Neural progenitor cell (in vitro differentiated cells): ENCODE measurements at regions not wholly inside any gene's neighbourhood (a gene's known extent, or its start where the extent isn't known, plus 50 kb on each side); places are given as distances from the start of the nearest gene placed in this dataset.

Source experiments
- DNase-seq: peaks from one replicate; pipeline ENCODE4 v3.0.0-alpha.2; 2016; ENCODE audit warnings: low spot score
- H2AFZ ChIP-seq: fragments of 200-600 bp; sonication (generic); replicated peaks from 2 replicates; pipeline ENCODE4 v1.6.1; 2016; ENCODE audit warnings: antibody characterized with exemption
- H3F3A ChIP-seq: fragments of 200-600 bp; sonication (generic); 2 replicates; pipeline ENCODE4 v1.6.1; 2016; ENCODE audit warnings: antibody characterized with exemption, low read depth
- H3K27ac ChIP-seq: fragments of 200-600 bp; sonication (generic); 2 replicates; pipeline ENCODE4 v1.5.1; 2016; ENCODE audit warnings: mild to moderate bottlenecking
- H3K27me3 ChIP-seq: fragments of 200-600 bp; sonication (generic); 2 replicates; pipeline ENCODE4 v1.6.1; 2016; ENCODE audit warnings: mild to moderate bottlenecking, moderate library complexity
- H3K36me3 ChIP-seq: fragments of 200-600 bp; sonication (generic); 2 replicates; pipeline ENCODE4 v1.5.1; 2016
- H3K4me1 ChIP-seq: fragments of 200-600 bp; sonication (generic); 2 replicates; pipeline ENCODE4 v1.6.1; 2016; ENCODE audit warnings: mixed run types
- H3K4me2 ChIP-seq: fragments of 200-600 bp; sonication (generic); 2 replicates; pipeline ENCODE4 v1.6.1; 2016
- H3K4me3 ChIP-seq: fragments of 200-600 bp; sonication (generic); 2 replicates; pipeline ENCODE4 v1.5.1; 2016
- H3K79me2 ChIP-seq: fragments of 200-600 bp; sonication (generic); 2 replicates; pipeline ENCODE4 v1.6.1; 2016; ENCODE audit warnings: low read depth
- H3K9ac ChIP-seq: fragments of 200-600 bp; sonication (generic); 2 replicates; pipeline ENCODE4 v1.6.1; 2016
- H3K9me3 ChIP-seq: fragments of 200-600 bp; sonication (generic); 2 replicates; pipeline ENCODE4 v1.5.1; 2016; ENCODE audit warnings: low read depth
- H4K20me1 ChIP-seq: fragments of 200-600 bp; sonication (generic); 2 replicates; pipeline ENCODE4 v1.6.1; 2016; ENCODE audit warnings: low read depth
- H3K27ac Mint-ChIP-seq: 3 replicates; pipeline ENCODE4 v1.8.0; 2021; ENCODE audit warnings: mixed read lengths
- H3K27me3 Mint-ChIP-seq: 2 replicates; pipeline ENCODE4 v1.8.0; 2022; ENCODE audit warnings: low read depth, mild to moderate bottlenecking, inconsistent platforms, moderate library complexity, mixed read lengths; ENCODE audit not compliant: insufficient read depth
- H3K36me3 Mint-ChIP-seq: 3 replicates; pipeline ENCODE4 v1.8.0; 2021; ENCODE audit warnings: mixed read lengths
- H3K4me1 Mint-ChIP-seq: 3 replicates; pipeline ENCODE4 v1.8.0; 2021; ENCODE audit warnings: mixed read lengths
- H3K4me3 Mint-ChIP-seq: 3 replicates; pipeline ENCODE4 v1.8.0; 2021; ENCODE audit warnings: mild to moderate bottlenecking, moderate library complexity, mixed read lengths
- H3K9me3 Mint-ChIP-seq: 3 replicates; pipeline ENCODE4 v1.8.0; 2020; ENCODE audit warnings: mixed read lengths
- CTCF ChIP-seq: fragments of 200-600 bp; sonication (generic); IDR thresholded peaks from 2 replicates; pipeline ENCODE4 v1.5.1; 2017; ENCODE audit warnings: antibody characterized with exemption, mild to moderate bottlenecking
- EZH2 ChIP-seq: fragments of 200-600 bp; sonication (generic); IDR thresholded peaks from 2 replicates; pipeline ENCODE4 v1.6.1; 2017; ENCODE audit warnings: antibody characterized with exemption, mild to moderate bottlenecking, moderate library complexity
- EZH2phosphoT487 ChIP-seq: fragments of 200-600 bp; sonication (generic); IDR thresholded peaks from 2 replicates; pipeline ENCODE4 v1.6.1; 2017; ENCODE audit warnings: antibody characterized with exemption

- H3K4me1 Mint-ChIP-seq = no peaks in the 10 kb centered on the region
- no peaks in the 10 kb centered on the region for H3K36me3 ChIP-seq
- H3F3A ChIP-seq = no peaks in the 10 kb centered on the region
- H3K4me3 ChIP-seq = no peak overlapping the region
- peaks cover 2% of the 10 kb centered on the region for H3K27me3 Mint-ChIP-seq
- no peak overlapping the region for H3K4me2 ChIP-seq
- H3K27me3 ChIP-seq = no peaks in the 10 kb centered on the region
- H3K9me3 ChIP-seq = no peaks in the 10 kb centered on the region
- no peaks in the 10 kb centered on the region for H4K20me1 ChIP-seq
- H3K4me3 Mint-ChIP-seq = no peak overlapping the region
- TF ChIP-seq EZH2 (no peak), CTCF (no peak), EZH2phosphoT487 (no peak)
- peaks cover 42% of the 10 kb centered on the region for H3K9me3 Mint-ChIP-seq
- no peaks in the 10 kb centered on the region for H3K4me1 ChIP-seq
- peaks cover 42% of the 10 kb centered on the region for H3K36me3 Mint-ChIP-seq
- H2AFZ ChIP-seq = no peak overlapping the region
- no peak overlapping the region for H3K9ac ChIP-seq
- no peak overlapping the region for H3K27ac ChIP-seq
- no peak for DNase-seq
- no peaks in the 10 kb centered on the region for H3K79me2 ChIP-seq
- H3K27ac Mint-ChIP-seq = no peak overlapping the region
Measured at GRCh38 chr17:63232565-63233310, 213.4 kb downstream of the CYB561 start.

- H3K27ac Mint-ChIP-seq = no peak overlapping the region
- TF ChIP-seq CTCF (no peak), EZH2phosphoT487 (no peak), EZH2 (no peak)
- H3K4me3 Mint-ChIP-seq = no peak overlapping the region
- Histone ChIP-seq H3K27me3 (no peaks in the 10 kb centered on the region), H3F3A (no peaks in the 10 kb centered on the region), H3K4me1 (no peaks in the 10 kb centered on the region), H4K20me1 (no peaks in the 10 kb centered on the region), H3K36me3 (no peaks in the 10 kb centered on the region), H3K4me3 (no peak overlapping the region), H3K9me3 (no peaks in the 10 kb centered on the region), H3K79me2 (no peaks in the 10 kb centered on the region), H3K27ac (no peak overlapping the region), H3K9ac (no peak overlapping the region), H2AFZ (no peak overlapping the region), H3K4me2 (no peak overlapping the region)
- DNase-seq = no peak
- peaks cover 43% of the 10 kb centered on the region for H3K36me3 Mint-ChIP-seq
- H3K9me3 Mint-ChIP-seq = peaks cover 3% of the 10 kb centered on the region
- H3K4me1 Mint-ChIP-seq = peaks cover 2% of the 10 kb centered on the region
- H3K27me3 Mint-ChIP-seq = no peaks in the 10 kb centered on the region
Measured at GRCh38 chr17:63240106-63240505, 206.0 kb downstream of the CYB561 start.

- H3K79me2 ChIP-seq = no peaks in the 10 kb centered on the region
- no peak overlapping the region for H3K4me3 ChIP-seq
- H3K36me3 ChIP-seq = no peaks in the 10 kb centered on the region
- H3K4me2 ChIP-seq = no peak overlapping the region
- no peaks in the 10 kb centered on the region for H3K27me3 Mint-ChIP-seq
- H3K36me3 Mint-ChIP-seq = peaks cover 11% of the 10 kb centered on the region
- no peak overlapping the region for H3K4me3 Mint-ChIP-seq
- no peaks in the 10 kb centered on the region for H3K4me1 Mint-ChIP-seq
- no peak for DNase-seq
- no peaks in the 10 kb centered on the region for H3K4me1 ChIP-seq
- no peak overlapping the region for H3K27ac ChIP-seq
- no peaks in the 10 kb centered on the region for H3K27me3 ChIP-seq
- H2AFZ ChIP-seq = no peak overlapping the region
- no peaks in the 10 kb centered on the region for H4K20me1 ChIP-seq
- H3K9me3 Mint-ChIP-seq = peaks cover 3% of the 10 kb centered on the region
- no peak overlapping the region for H3K9ac ChIP-seq
- no peak overlapping the region for H3K27ac Mint-ChIP-seq
- no peaks in the 10 kb centered on the region for H3K9me3 ChIP-seq
- no peaks in the 10 kb centered on the region for H3F3A ChIP-seq
- TF ChIP-seq CTCF (no peak), EZH2phosphoT487 (no peak), EZH2 (no peak)
Measured at GRCh38 chr17:63246344-63246743, 199.8 kb downstream of the CYB561 start.
